ENCODE measurements at regions not wholly inside any gene's neighbourhood (a gene's known extent, or its start where the extent isn't known, plus 50 kb on each side); places are given as distances from the start of the nearest gene placed in this dataset.

GRCh38 chr4:138452826-138453225 lies 210.7 kb upstream of the SLC7A11 start:
- TF ChIP-seq EZH2 (IDR thresholded peaks at IDR 0.05) (no peak), POLR2AphosphoS5 (IDR thresholded peaks at IDR 0.05; ENCODE audit: borderline replicate concordance, low read depth, low read length) (no peak)
